ENCODE measurements at regions not wholly inside any gene's neighbourhood (a gene's known extent, or its start where the extent isn't known, plus 50 kb on each side); places are given as distances from the start of the nearest gene placed in this dataset.

GRCh38 chr11:45507916-45508315, 157.5 kb downstream of the CHST1 start:
- no peak for TF ChIP-seq ERG (CRISPR knock-in tag; IDR thresholded peaks at IDR 0.05)
- no peak for TF ChIP-seq CTCF (IDR thresholded peaks at IDR 0.05)
- no peak for TF ChIP-seq USF1 (CRISPR knock-in tag; IDR thresholded peaks at IDR 0.05)
- TF ChIP-seq ZNF512 (CRISPR knock-in tag; IDR thresholded peaks at IDR 0.05; ENCODE audit: borderline replicate concordance): no peak
- TF ChIP-seq ETV6 (CRISPR knock-in tag; IDR thresholded peaks at IDR 0.05): no peak
- TF ChIP-seq HMGXB4 (CRISPR knock-in tag; IDR thresholded peaks at IDR 0.05): no peak
- no peak for TF ChIP-seq AFF4 (CRISPR knock-in tag; IDR thresholded peaks at IDR 0.05; ENCODE audit: borderline replicate concordance)
- TF ChIP-seq CBFB (CRISPR knock-in tag; IDR thresholded peaks at IDR 0.05; ENCODE audit: low read depth): no peak
- TF ChIP-seq NR2C2 (CRISPR knock-in tag; IDR thresholded peaks at IDR 0.05): no peak
- no peak for TF ChIP-seq MAX (CRISPR knock-in tag; IDR thresholded peaks at IDR 0.05)
- no peak for TF ChIP-seq RELA (CRISPR knock-in tag; IDR thresholded peaks at IDR 0.05; ENCODE audit: borderline replicate concordance)
